ENCODE measurements at regions not wholly inside any gene's neighbourhood (a gene's known extent, or its start where the extent isn't known, plus 50 kb on each side); places are given as distances from the start of the nearest gene placed in this dataset.

DNA sequence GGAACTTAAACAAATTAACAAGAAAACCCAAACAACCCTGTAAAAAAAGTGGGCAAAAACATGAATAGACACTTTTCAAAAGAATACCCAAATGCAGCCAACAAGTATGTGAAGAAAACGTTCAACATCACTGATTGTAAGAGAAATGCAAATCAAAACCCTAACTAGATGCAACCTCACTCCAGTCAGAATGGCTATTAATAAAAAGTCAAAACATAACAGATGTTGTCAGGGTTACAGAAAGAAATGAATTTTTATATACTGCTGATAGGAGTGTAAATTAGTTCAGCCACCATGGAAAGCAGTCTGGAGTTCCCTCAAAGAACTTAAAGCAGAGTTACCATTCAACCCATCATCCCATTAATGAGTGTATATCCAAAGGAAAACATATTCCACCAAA is 479.0 kb downstream of the MTRR start:
- CTCF ChIA-PET: no interaction called here

DNA sequence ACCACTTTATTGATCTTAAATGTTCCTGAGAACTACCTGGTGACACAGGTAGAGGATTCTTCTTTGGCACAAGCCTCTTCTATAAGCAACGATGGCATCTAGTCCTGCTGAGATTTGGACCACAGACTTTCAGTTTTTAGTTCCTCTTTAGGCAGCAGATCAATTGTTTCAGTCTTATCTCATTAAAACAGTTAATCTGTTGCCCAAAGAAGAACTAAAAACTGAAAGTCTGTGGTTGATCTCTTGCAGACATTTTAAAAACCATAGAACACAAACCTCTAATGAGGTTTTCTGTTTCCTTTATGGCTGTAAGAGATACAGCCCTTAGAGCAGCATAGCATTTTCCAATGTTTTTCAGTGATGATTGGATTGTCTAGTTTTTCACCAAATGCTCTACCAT is 480.9 kb downstream of the MTRR start:
- no peaks in the 10 kb centered on the region for H3K36me3 ChIP-seq (ENCODE audit: insufficient read depth, low read length)
- Mint-ChIP-seq H3K36me3 (no peaks in the 10 kb centered on the region), H3K4me1 (no peaks in the 10 kb centered on the region), H3K9me3 (peaks cover 3 to 30% (median 12%) of the 10 kb centered on the region in 5 donors), H3K27me3 (peaks cover 0 to 4% of the 10 kb centered on the region in 2 donors), H3K4me3 (no peak overlapping the region), H3K27ac (no peak overlapping the region)
- no peak overlapping the region for H3K27ac ChIP-seq (ENCODE audit: low read depth, low read length)
- no peak overlapping the region for H3K4me3 ChIP-seq (ENCODE audit: low read length)
- no peaks in the 10 kb centered on the region for H3K4me1 ChIP-seq (ENCODE audit: insufficient read depth, low read length)
- DNase-seq: no peak
- no peaks in the 10 kb centered on the region for H3K9me3 ChIP-seq (ENCODE audit: low read length)
- POLR2A ChIA-PET: no interaction called here
- CTCF ChIA-PET: no interaction called here
- H3K27me3 ChIP-seq (ENCODE audit: insufficient read depth, low read length, poor library complexity, severe bottlenecking): no peaks in the 10 kb centered on the region

More for the DNA sequence above, 479.0 kb downstream of the MTRR start:
- no peaks in the 10 kb centered on the region for H3K36me3 ChIP-seq (ENCODE audit: insufficient read depth, low read length)
- no peaks in the 10 kb centered on the region for H3K4me1 ChIP-seq (ENCODE audit: insufficient read depth, low read length)
- Mint-ChIP-seq H3K4me1 (no peaks in the 10 kb centered on the region), H3K27me3 (peaks cover 0 to 4% of the 10 kb centered on the region in 2 donors), H3K27ac (no peak overlapping the region), H3K9me3 (peaks cover 3 to 21% (median 10%) of the 10 kb centered on the region in 5 donors), H3K36me3 (no peaks in the 10 kb centered on the region), H3K4me3 (no peak overlapping the region)
- no peaks in the 10 kb centered on the region for H3K27me3 ChIP-seq (ENCODE audit: insufficient read depth, low read length, poor library complexity, severe bottlenecking)
- POLR2A ChIA-PET: no interaction called here
- DNase-seq: no peak
- no peak overlapping the region for H3K4me3 ChIP-seq (ENCODE audit: low read length)
- no peaks in the 10 kb centered on the region for H3K9me3 ChIP-seq (ENCODE audit: low read length)
- no peak overlapping the region for H3K27ac ChIP-seq (ENCODE audit: low read depth, low read length)

DNA sequence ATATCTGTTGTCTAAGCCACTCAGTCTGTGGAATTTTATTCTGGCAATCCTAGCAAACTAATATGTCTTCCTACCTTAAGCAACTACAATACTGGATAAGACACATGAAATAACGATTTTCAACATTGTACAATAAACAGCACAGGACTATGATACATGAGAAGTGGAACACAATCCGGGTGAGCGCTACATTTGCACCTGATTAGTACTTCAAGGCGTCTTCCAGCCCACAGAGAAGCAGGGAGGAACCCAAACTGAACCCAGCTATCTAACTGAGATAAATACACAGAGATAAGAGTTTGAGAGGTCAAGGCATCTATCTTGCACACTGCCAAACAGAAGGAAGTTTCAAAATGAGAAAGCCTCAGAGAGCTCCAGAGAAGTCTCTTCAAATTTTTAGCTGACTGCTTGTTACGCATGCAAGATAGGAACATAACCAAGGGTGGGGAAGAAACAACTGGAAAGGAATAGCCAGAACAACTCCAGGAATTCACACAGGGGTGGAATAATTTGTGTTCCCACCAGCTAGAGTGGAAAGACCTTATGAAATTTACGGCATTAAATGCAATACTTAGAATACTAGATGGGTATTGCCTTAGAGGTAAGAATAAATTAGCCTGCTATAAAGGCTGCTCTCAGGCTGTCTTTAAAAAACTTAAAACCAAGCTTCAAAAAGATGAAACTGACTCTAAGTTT is 481.8 kb downstream of the MTRR start:
- CTCF ChIA-PET: no interaction called here
- DNase-seq: no peak
- peaks cover 0 to 4% of the 10 kb centered on the region in 2 donors for H3K27me3 Mint-ChIP-seq
- H3K4me1 ChIP-seq (ENCODE audit: insufficient read depth, low read length): no peaks in the 10 kb centered on the region
- H3K9me3 ChIP-seq (ENCODE audit: low read length): no peaks in the 10 kb centered on the region
- H3K27ac Mint-ChIP-seq: no peak overlapping the region
- H3K36me3 Mint-ChIP-seq: no peaks in the 10 kb centered on the region
- H3K4me3 ChIP-seq (ENCODE audit: low read length): no peak overlapping the region
- H3K36me3 ChIP-seq (ENCODE audit: insufficient read depth, low read length): no peaks in the 10 kb centered on the region
- POLR2A ChIA-PET: no interaction called here
- peaks cover 3 to 35% (median 8%) of the 10 kb centered on the region in 5 donors for H3K9me3 Mint-ChIP-seq
- H3K4me3 Mint-ChIP-seq: no peak overlapping the region
- H3K4me1 Mint-ChIP-seq: no peaks in the 10 kb centered on the region
- no peak overlapping the region for H3K27ac ChIP-seq (ENCODE audit: low read depth, low read length)
- no peaks in the 10 kb centered on the region for H3K27me3 ChIP-seq (ENCODE audit: insufficient read depth, low read length, poor library complexity, severe bottlenecking)

DNA sequence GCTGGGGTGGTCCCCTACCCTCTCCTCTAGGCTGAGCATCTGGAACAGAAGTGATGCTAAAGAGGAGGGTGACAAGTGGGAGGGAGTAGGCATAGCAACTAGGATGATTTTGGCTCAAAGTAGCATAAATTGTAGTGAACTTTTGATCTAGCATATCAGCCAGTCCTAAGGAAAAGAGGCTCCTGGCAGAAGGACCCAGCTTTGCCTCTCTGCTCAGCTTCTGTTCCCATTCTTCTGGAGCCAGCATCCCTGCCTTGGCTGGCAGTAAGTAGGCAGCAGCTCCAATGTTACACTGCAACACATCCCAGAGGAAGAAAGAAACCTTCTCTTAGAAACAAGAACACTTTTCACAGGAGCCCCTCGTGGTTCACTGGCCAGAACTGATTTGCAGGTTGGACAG is 487.0 kb downstream of the MTRR start:
- Mint-ChIP-seq H3K4me1 (no peaks in the 10 kb centered on the region), H3K27ac (no peak overlapping the region)
- CTCF ChIA-PET: no interaction called here

DNA sequence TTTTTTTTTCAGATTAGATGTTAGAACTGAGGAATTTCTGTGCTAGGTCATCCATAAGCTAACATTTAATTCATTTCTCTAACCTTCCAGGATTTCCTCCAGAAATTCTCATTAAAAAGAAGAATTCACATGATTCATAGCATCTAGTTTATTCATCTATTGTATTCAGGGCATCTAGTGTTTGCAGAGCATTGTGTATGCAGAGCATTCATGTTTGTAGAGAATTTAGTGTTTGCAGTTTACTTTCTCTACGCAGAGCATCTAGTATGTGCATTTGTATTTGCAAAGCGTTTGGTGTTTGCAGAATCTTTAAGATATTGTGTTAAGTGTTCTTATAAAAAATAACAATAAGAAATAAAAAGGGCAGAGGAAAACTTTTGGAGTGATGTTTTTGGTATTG is 491.1 kb downstream of the MTRR start:
- ChIA-PET POLR2A (no interaction called here), CTCF (no interaction called here)
- no peaks in the 10 kb centered on the region for H3K36me3 Mint-ChIP-seq
- peaks cover 0 to 6% (median 3%) of the 10 kb centered on the region in 5 donors for H3K9me3 Mint-ChIP-seq
- Histone ChIP-seq H3K27me3 (ENCODE audit: insufficient read depth, low read length, poor library complexity, severe bottlenecking) (no peaks in the 10 kb centered on the region), H3K36me3 (ENCODE audit: insufficient read depth, low read length) (no peaks in the 10 kb centered on the region), H3K4me1 (ENCODE audit: insufficient read depth, low read length) (no peaks in the 10 kb centered on the region), H3K9me3 (ENCODE audit: low read length) (no peaks in the 10 kb centered on the region), H3K4me3 (ENCODE audit: low read length) (no peak overlapping the region), H3K27ac (ENCODE audit: low read depth, low read length) (no peak overlapping the region)
- H3K4me1 Mint-ChIP-seq: no peaks in the 10 kb centered on the region
- H3K27me3 Mint-ChIP-seq: no peaks in the 10 kb centered on the region
- no peak overlapping the region for H3K4me3 Mint-ChIP-seq
- DNase-seq: no peak
- H3K27ac Mint-ChIP-seq: no peak overlapping the region

More for the DNA sequence above, 487.0 kb downstream of the MTRR start:
- H3K27me3 Mint-ChIP-seq: no peaks in the 10 kb centered on the region
- Histone ChIP-seq H3K27ac (ENCODE audit: low read depth, low read length) (no peak overlapping the region), H3K9me3 (ENCODE audit: low read length) (no peaks in the 10 kb centered on the region), H3K36me3 (ENCODE audit: insufficient read depth, low read length) (no peaks in the 10 kb centered on the region), H3K27me3 (ENCODE audit: insufficient read depth, low read length, poor library complexity, severe bottlenecking) (no peaks in the 10 kb centered on the region), H3K4me1 (ENCODE audit: insufficient read depth, low read length) (no peaks in the 10 kb centered on the region), H3K4me3 (ENCODE audit: low read length) (no peak overlapping the region)
- no peaks in the 10 kb centered on the region for H3K36me3 Mint-ChIP-seq
- POLR2A ChIA-PET: no interaction called here
- no peak overlapping the region for H3K4me3 Mint-ChIP-seq
- no peak for DNase-seq
- H3K9me3 Mint-ChIP-seq: peaks cover 0 to 21% (median 4%) of the 10 kb centered on the region in 5 donors

DNA sequence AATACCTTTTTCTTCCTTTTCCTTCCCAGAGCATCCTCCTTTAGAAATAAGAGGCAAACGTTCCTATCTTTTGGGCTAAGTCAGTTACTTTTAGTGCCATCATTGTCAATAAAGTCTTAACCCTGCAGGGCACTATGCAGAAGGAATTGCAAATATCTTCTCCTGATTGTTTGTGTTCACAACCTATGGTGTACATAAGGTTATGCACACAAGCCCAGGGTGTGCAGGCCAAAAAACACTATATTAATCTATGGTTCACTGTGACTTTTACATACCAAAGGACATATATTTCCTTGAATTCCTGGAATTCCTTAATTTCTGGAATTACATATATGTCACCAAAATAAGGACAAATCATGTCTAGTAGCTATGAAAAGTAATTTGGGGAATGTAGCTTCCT is 493.5 kb downstream of the MTRR start:
- Mint-ChIP-seq H3K27ac (no peak overlapping the region), H3K27me3 (no peaks in the 10 kb centered on the region), H3K9me3 (peaks cover 0 to 4% (median 0%) of the 10 kb centered on the region in 5 donors), H3K36me3 (no peaks in the 10 kb centered on the region), H3K4me3 (no peak overlapping the region), H3K4me1 (no peaks in the 10 kb centered on the region)
- Histone ChIP-seq H3K27ac (ENCODE audit: low read depth, low read length) (no peak overlapping the region), H3K36me3 (ENCODE audit: insufficient read depth, low read length) (no peaks in the 10 kb centered on the region), H3K4me3 (ENCODE audit: low read length) (no peak overlapping the region), H3K27me3 (ENCODE audit: insufficient read depth, low read length, poor library complexity, severe bottlenecking) (no peaks in the 10 kb centered on the region), H3K4me1 (ENCODE audit: insufficient read depth, low read length) (no peaks in the 10 kb centered on the region), H3K9me3 (ENCODE audit: low read length) (no peaks in the 10 kb centered on the region)
- POLR2A ChIA-PET: no interaction called here
- DNase-seq: no peak
- CTCF ChIA-PET: no interaction called here

DNA sequence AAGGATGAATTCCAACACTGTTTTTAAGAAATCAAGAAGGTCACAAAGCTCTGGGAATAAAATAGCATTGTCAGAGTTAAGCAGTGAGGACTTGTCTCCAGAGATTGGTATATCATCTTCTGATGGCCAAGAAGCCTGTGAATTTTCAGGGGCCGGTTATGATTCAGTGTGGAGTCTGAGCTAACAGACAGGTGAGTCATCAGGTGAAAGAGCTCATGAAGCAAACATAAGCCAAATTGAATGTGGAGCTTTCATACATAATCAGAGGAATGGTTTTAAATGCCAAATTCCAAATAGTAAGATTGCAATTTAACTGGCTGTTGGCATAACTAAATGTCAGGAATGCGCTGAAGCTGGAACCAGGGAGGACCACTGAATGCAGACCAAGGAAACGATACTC is 494.2 kb downstream of the MTRR start:
- Mint-ChIP-seq H3K27ac (no peak overlapping the region), H3K36me3 (no peaks in the 10 kb centered on the region), H3K9me3 (peaks cover 0 to 4% (median 0%) of the 10 kb centered on the region in 5 donors), H3K4me1 (no peaks in the 10 kb centered on the region), H3K4me3 (no peak overlapping the region), H3K27me3 (no peaks in the 10 kb centered on the region)
- no peaks in the 10 kb centered on the region for H3K27me3 ChIP-seq (ENCODE audit: insufficient read depth, low read length, poor library complexity, severe bottlenecking)
- POLR2A ChIA-PET: no interaction called here
- H3K27ac ChIP-seq (ENCODE audit: low read depth, low read length): no peak overlapping the region
- H3K4me3 ChIP-seq (ENCODE audit: low read length): no peak overlapping the region
- no peak for DNase-seq
- no peaks in the 10 kb centered on the region for H3K9me3 ChIP-seq (ENCODE audit: low read length)
- no peaks in the 10 kb centered on the region for H3K4me1 ChIP-seq (ENCODE audit: insufficient read depth, low read length)
- no peaks in the 10 kb centered on the region for H3K36me3 ChIP-seq (ENCODE audit: insufficient read depth, low read length)
- CTCF ChIA-PET: no interaction called here

DNA sequence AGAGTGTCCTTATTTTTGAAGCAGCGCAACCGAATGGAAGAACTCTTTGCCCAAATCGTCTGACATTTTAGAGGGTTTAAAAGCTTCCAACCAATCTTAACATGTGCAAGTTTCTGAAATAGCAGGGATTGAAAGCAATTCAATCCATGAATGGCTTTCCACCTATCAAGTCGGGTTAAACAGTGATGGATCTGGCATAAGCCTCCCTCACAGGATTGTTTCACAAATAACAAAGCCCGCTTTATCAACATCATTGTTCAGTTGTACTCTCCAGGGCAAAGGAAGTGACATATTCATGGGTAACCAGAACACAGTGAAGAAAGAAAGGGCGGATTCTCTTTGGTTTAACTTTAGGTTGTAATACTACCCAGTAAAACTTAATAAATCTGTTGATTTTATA is 497.3 kb downstream of the MTRR start:
- no peaks in the 10 kb centered on the region for H3K4me1 Mint-ChIP-seq
- H3K27ac Mint-ChIP-seq: no peak overlapping the region
- no peak for DNase-seq
- H3K9me3 ChIP-seq (ENCODE audit: low read length): no peaks in the 10 kb centered on the region
- no peaks in the 10 kb centered on the region for H3K36me3 Mint-ChIP-seq
- H3K4me3 ChIP-seq (ENCODE audit: low read length): no peak overlapping the region
- no peaks in the 10 kb centered on the region for H3K27me3 Mint-ChIP-seq
- H3K27ac ChIP-seq (ENCODE audit: low read depth, low read length): no peak overlapping the region
- H3K27me3 ChIP-seq (ENCODE audit: insufficient read depth, low read length, poor library complexity, severe bottlenecking): no peaks in the 10 kb centered on the region
- ChIA-PET POLR2A (no interaction called here), CTCF (no interaction called here)
- H3K9me3 Mint-ChIP-seq: peaks cover 0 to 4% (median 0%) of the 10 kb centered on the region in 5 donors
- no peak overlapping the region for H3K4me3 Mint-ChIP-seq
- H3K4me1 ChIP-seq (ENCODE audit: insufficient read depth, low read length): no peaks in the 10 kb centered on the region
- H3K36me3 ChIP-seq (ENCODE audit: insufficient read depth, low read length): no peaks in the 10 kb centered on the region

DNA sequence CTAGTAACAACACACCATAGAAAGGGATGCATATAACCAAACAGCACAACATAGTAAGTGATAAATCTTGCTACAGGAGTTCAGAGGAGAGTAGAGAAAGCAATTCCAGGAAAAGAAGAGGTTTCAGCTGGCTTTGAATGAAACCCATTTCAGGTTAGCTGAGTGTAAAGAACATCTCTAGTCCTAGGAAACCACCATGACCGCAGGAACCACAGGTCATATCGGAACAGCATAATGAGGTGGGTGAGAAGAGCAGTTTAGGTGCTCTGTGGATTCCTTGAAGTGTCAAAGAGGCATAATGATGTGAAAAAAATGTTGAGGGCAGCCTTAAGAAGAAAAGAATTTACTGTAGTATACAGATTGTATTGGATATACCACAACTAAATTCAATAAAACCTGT is 507.5 kb downstream of the MTRR start:
- DNase-seq: no peak
- H3K27me3 Mint-ChIP-seq: peaks cover 0 to 2% of the 10 kb centered on the region in 2 donors
- ChIA-PET CTCF (no interaction called here), POLR2A (no interaction called here)
- no peaks in the 10 kb centered on the region for H3K36me3 Mint-ChIP-seq
- no peak overlapping the region for H3K27ac Mint-ChIP-seq
- H3K9me3 Mint-ChIP-seq: peaks cover 0 to 7% (median 6%) of the 10 kb centered on the region in 5 donors
- no peak overlapping the region for H3K4me3 ChIP-seq (ENCODE audit: low read length)
- no peaks in the 10 kb centered on the region for H3K4me1 Mint-ChIP-seq
- no peaks in the 10 kb centered on the region for H3K36me3 ChIP-seq (ENCODE audit: insufficient read depth, low read length)
- H3K27ac ChIP-seq (ENCODE audit: low read depth, low read length): no peak overlapping the region
- H3K9me3 ChIP-seq (ENCODE audit: low read length): no peaks in the 10 kb centered on the region
- H3K4me3 Mint-ChIP-seq: no peak overlapping the region
- no peaks in the 10 kb centered on the region for H3K27me3 ChIP-seq (ENCODE audit: insufficient read depth, low read length, poor library complexity, severe bottlenecking)
- no peaks in the 10 kb centered on the region for H3K4me1 ChIP-seq (ENCODE audit: insufficient read depth, low read length)

Data from CD8-positive, alpha-beta memory T cell (primary cell).